ENCODE measurements at regions not wholly inside any gene's neighbourhood (a gene's known extent, or its start where the extent isn't known, plus 50 kb on each side); places are given as distances from the start of the nearest gene placed in this dataset.

DNA sequence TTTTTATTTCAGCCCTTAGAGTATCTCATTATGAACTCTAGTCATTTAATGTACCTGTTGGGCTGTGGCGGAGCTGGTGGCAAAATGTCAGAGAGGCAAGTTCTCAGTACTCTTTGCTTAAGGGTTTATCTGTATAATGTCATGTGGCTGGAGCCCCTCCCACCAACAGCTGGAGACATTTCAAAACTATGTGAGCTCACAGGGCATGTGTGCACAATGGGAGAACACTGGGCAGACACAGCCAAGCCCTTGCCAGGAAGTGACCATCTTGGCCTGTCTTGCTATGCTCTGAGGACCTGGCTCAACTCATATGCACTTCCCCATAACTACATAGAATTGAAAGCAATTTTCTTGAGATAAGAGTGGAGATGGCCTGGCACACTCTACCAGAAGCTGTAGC lies 296.4 kb downstream of the PTPRU start:
- TF ChIP-seq, protein P1, sequence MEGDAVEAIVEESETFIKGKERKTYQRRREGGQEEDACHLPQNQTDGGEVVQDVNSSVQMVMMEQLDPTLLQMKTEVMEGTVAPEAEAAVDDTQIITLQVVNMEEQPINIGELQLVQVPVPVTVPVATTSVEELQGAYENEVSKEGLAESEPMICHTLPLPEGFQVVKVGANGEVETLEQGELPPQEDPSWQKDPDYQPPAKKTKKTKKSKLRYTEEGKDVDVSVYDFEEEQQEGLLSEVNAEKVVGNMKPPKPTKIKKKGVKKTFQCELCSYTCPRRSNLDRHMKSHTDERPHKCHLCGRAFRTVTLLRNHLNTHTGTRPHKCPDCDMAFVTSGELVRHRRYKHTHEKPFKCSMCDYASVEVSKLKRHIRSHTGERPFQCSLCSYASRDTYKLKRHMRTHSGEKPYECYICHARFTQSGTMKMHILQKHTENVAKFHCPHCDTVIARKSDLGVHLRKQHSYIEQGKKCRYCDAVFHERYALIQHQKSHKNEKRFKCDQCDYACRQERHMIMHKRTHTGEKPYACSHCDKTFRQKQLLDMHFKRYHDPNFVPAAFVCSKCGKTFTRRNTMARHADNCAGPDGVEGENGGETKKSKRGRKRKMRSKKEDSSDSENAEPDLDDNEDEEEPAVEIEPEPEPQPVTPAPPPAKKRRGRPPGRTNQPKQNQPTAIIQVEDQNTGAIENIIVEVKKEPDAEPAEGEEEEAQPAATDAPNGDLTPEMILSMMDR (IDR thresholded peaks at IDR 0.05) = no peak
- TF ChIP-seq EZH2 (IDR thresholded peaks at IDR 0.05) = no peak
- TF ChIP-seq EZH2phosphoT487 (IDR thresholded peaks at IDR 0.05) = no peak

Data from neural progenitor cell (in vitro differentiated cells).